SK-N-SH treated with all-trans-retinoic acid at 6 μM for 48 hours (cell line): ENCODE measurements at regions not wholly inside any gene's neighbourhood (a gene's known extent, or its start where the extent isn't known, plus 50 kb on each side); places are given as distances from the start of the nearest gene placed in this dataset.

Experiments used
- ATAC-seq: fragments of 200-7000 bp; cut with Tn5 transposase; 3 replicates; pipeline ENCODE4 v1.9.1; 2020; ENCODE audit warnings: mild to moderate bottlenecking, moderate library complexity
- ARNTL ChIP-seq: fragments of 450-650 bp; formaldehyde crosslinking; IDR thresholded peaks from 2 replicates; pipeline ENCODE4 v1.5.0; 2020; ENCODE audit warnings: low read depth, mild to moderate bottlenecking, moderate library complexity, borderline replicate concordance
- BACH2 ChIP-seq: fragments of 250-450 bp; sonication (Bioruptor Pico); IDR thresholded peaks from 2 replicates; pipeline ENCODE4 v1.9.0; 2021; ENCODE audit warnings: mild to moderate bottlenecking, borderline replicate concordance
- CSDC2 ChIP-seq: fragments of 250-450 bp; sonication (Bioruptor Pico); IDR thresholded peaks from 2 replicates; pipeline ENCODE4 v1.5.0; 2020; ENCODE audit warnings: mild to moderate bottlenecking, moderate library complexity
- CSRNP3 ChIP-seq: fragments of 250-450 bp; sonication (Bioruptor Pico); IDR thresholded peaks from 2 replicates; pipeline ENCODE4 v1.5.1; 2021; ENCODE audit warnings: mild to moderate bottlenecking, moderate library complexity
- ESRRG ChIP-seq: fragments of 250-450 bp; sonication (Bioruptor Pico); IDR thresholded peaks from 2 replicates; pipeline ENCODE4 v1.6.1; 2021; ENCODE audit warnings: mild to moderate bottlenecking
- GLIS3 ChIP-seq: fragments of 250-450 bp; sonication (Bioruptor Pico); IDR thresholded peaks from 2 replicates; pipeline ENCODE4 v1.5.0; 2020; ENCODE audit warnings: mild to moderate bottlenecking, moderate library complexity
- ISL1 ChIP-seq: fragments of 250-450 bp; sonication (Bioruptor Pico); IDR thresholded peaks from 2 replicates; pipeline ENCODE4 v2.1.2; 2022; ENCODE audit warnings: mild to moderate bottlenecking, moderate library complexity
- OSR1 ChIP-seq: fragments of 250-450 bp; sonication (Bioruptor Pico); IDR thresholded peaks from 2 replicates; pipeline ENCODE4 v1.8.0; 2022; ENCODE audit warnings: moderate library complexity, mild to moderate bottlenecking, inconsistent platforms
- PPARA ChIP-seq: fragments of 250-450 bp; sonication (Bioruptor Pico); IDR thresholded peaks from 2 replicates; pipeline ENCODE4 v1.5.0; 2020; ENCODE audit warnings: mild to moderate bottlenecking, borderline replicate concordance
- RARB ChIP-seq: fragments of 250-450 bp; sonication (Bioruptor Pico); IDR thresholded peaks from 2 replicates; pipeline ENCODE4 v1.8.0; 2021; ENCODE audit warnings: mild to moderate bottlenecking, moderate library complexity
- SNAI2 ChIP-seq: fragments of 250-450 bp; sonication (Bioruptor Pico); IDR thresholded peaks from 2 replicates; pipeline ENCODE4 v1.5.0; 2020; ENCODE audit warnings: mild to moderate bottlenecking, moderate library complexity
- TCF4 ChIP-seq: fragments of 250-450 bp; sonication (Bioruptor Pico); IDR thresholded peaks from 2 replicates; pipeline ENCODE4 v1.8.0; 2021; ENCODE audit warnings: mild to moderate bottlenecking, moderate library complexity, borderline replicate concordance
- TOX ChIP-seq: fragments of 250-450 bp; sonication (Bioruptor Pico); IDR thresholded peaks from 2 replicates; pipeline ENCODE4 v1.8.0; 2021; ENCODE audit warnings: mild to moderate bottlenecking, moderate library complexity, borderline replicate concordance
- ZC3H10 ChIP-seq: fragments of 250-450 bp; sonication (Bioruptor Pico); IDR thresholded peaks from 2 replicates; pipeline ENCODE4 v1.5.1; 2021; ENCODE audit warnings: mild to moderate bottlenecking, moderate library complexity
- ZFP3 ChIP-seq: fragments of 250-450 bp; sonication (Bioruptor Pico); IDR thresholded peaks from 2 replicates; pipeline ENCODE4 v1.5.0; 2020; ENCODE audit warnings: mild to moderate bottlenecking, moderate library complexity
- ZFP30 ChIP-seq: fragments of 450-650 bp; formaldehyde crosslinking; IDR thresholded peaks from 2 replicates; pipeline ENCODE4 v1.5.0; 2022; ENCODE audit warnings: mild to moderate bottlenecking, moderate library complexity
- ZNF565 ChIP-seq: fragments of 450-650 bp; formaldehyde crosslinking; conservative IDR thresholded peaks from 2 replicates; pipeline ENCODE4 v1.5.0; 2020; ENCODE audit warnings: low read depth, mild to moderate bottlenecking, moderate library complexity
- ZNF70 ChIP-seq: fragments of 450-650 bp; formaldehyde crosslinking; IDR thresholded peaks from 2 replicates; pipeline ENCODE4 v1.5.0; 2020; ENCODE audit warnings: mild to moderate bottlenecking, moderate library complexity
- ZNF8 ChIP-seq: fragments of 450-650 bp; formaldehyde crosslinking; IDR thresholded peaks from 2 replicates; pipeline ENCODE4 v1.5.0; 2020; ENCODE audit warnings: mild to moderate bottlenecking, moderate library complexity
- TF ChIP-seq, protein P1 (sequence below): fragments of 250-450 bp; sonication (Bioruptor Pico); IDR thresholded peaks from 2 replicates; pipeline ENCODE4 v1.5.1; 2020; ENCODE audit warnings: low read depth, mild to moderate bottlenecking, moderate library complexity
- TF ChIP-seq, protein P2 (sequence below): fragments of 250-450 bp; sonication (Bioruptor Pico); IDR thresholded peaks from 2 replicates; pipeline ENCODE4 v1.8.0; 2020; ENCODE audit warnings: mild to moderate bottlenecking, moderate library complexity, borderline replicate concordance
- TF ChIP-seq, protein P3 (sequence below): fragments of 250-450 bp; sonication (Bioruptor Pico); IDR thresholded peaks from 2 replicates; pipeline ENCODE4 v1.5.0; 2020; ENCODE audit warnings: mild to moderate bottlenecking, moderate library complexity
- TF ChIP-seq, protein P4 (sequence below): fragments of 250-450 bp; sonication (Bioruptor Pico); IDR thresholded peaks from 2 replicates; pipeline ENCODE4 v1.8.0; 2021; ENCODE audit warnings: low read depth, mild to moderate bottlenecking, moderate library complexity, borderline replicate concordance

- TF ChIP-seq ISL1 (CRISPR knock-in tag) (no peak), ARNTL (CRISPR knock-in tag) (no peak), OSR1 (CRISPR knock-in tag) (no peak), TCF4 (CRISPR knock-in tag) (no peak), ZFP30 (CRISPR knock-in tag) (no peak), TOX (CRISPR knock-in tag) (no peak), ZNF8 (CRISPR knock-in tag) (no peak), PPARA (CRISPR knock-in tag) (no peak), CSRNP3 (CRISPR knock-in tag) (no peak)
- TF ChIP-seq, protein P1, sequence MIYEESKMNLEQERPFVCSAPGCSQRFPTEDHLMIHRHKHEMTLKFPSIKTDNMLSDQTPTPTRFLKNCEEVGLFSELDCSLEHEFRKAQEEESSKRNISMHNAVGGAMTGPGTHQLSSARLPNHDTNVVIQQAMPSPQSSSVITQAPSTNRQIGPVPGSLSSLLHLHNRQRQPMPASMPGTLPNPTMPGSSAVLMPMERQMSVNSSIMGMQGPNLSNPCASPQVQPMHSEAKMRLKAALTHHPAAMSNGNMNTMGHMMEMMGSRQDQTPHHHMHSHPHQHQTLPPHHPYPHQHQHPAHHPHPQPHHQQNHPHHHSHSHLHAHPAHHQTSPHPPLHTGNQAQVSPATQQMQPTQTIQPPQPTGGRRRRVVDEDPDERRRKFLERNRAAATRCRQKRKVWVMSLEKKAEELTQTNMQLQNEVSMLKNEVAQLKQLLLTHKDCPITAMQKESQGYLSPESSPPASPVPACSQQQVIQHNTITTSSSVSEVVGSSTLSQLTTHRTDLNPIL (CRISPR knock-in tag) = no peak
- ATAC-seq = peak; percentile 59
Measured at GRCh38 chr1:212557739-212558692, 50.5 kb upstream of the ATF3 start.

GRCh38 chr1:212558693-212559480 lies 49.7 kb upstream of the ATF3 start:
- peak; percentile 87 for ATAC-seq

More at GRCh38 chr1:212558693-212559480, 49.7 kb upstream of the ATF3 start:
- TF ChIP-seq, protein P2, sequence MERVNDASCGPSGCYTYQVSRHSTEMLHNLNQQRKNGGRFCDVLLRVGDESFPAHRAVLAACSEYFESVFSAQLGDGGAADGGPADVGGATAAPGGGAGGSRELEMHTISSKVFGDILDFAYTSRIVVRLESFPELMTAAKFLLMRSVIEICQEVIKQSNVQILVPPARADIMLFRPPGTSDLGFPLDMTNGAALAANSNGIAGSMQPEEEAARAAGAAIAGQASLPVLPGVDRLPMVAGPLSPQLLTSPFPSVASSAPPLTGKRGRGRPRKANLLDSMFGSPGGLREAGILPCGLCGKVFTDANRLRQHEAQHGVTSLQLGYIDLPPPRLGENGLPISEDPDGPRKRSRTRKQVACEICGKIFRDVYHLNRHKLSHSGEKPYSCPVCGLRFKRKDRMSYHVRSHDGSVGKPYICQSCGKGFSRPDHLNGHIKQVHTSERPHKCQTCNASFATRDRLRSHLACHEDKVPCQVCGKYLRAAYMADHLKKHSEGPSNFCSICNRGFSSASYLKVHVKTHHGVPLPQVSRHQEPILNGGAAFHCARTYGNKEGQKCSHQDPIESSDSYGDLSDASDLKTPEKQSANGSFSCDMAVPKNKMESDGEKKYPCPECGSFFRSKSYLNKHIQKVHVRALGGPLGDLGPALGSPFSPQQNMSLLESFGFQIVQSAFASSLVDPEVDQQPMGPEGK = peak; percentile 48; the same call in 1 of the 2 replicates
- TF ChIP-seq ZFP30 (CRISPR knock-in tag) (no peak), ZNF70 (CRISPR knock-in tag) (no peak), RARB (CRISPR knock-in tag) (0 out of 2 replicates have a peak, but pooled peaks have one; percentile 69), PPARA (CRISPR knock-in tag) (no peak), ARNTL (CRISPR knock-in tag) (no peak), GLIS3 (CRISPR knock-in tag) (no peak), ZNF8 (CRISPR knock-in tag) (no peak), ISL1 (CRISPR knock-in tag) (no peak), TOX (CRISPR knock-in tag) (no peak), CSRNP3 (CRISPR knock-in tag) (no peak), SNAI2 (CRISPR knock-in tag) (no peak), OSR1 (CRISPR knock-in tag) (peak; percentile 78; the same call in 1 of the 2 replicates), CSDC2 (CRISPR knock-in tag) (no peak), ZNF565 (CRISPR knock-in tag) (no peak), ZC3H10 (CRISPR knock-in tag) (0 out of 2 replicates have a peak, but pooled peaks have one; percentile 54), BACH2 (CRISPR knock-in tag) (no peak), TCF4 (CRISPR knock-in tag) (no peak), ESRRG (CRISPR knock-in tag) (no peak), ZFP3 (CRISPR knock-in tag) (0 out of 2 replicates have a peak, but pooled peaks have one; percentile 20)
- TF ChIP-seq, protein P3, sequence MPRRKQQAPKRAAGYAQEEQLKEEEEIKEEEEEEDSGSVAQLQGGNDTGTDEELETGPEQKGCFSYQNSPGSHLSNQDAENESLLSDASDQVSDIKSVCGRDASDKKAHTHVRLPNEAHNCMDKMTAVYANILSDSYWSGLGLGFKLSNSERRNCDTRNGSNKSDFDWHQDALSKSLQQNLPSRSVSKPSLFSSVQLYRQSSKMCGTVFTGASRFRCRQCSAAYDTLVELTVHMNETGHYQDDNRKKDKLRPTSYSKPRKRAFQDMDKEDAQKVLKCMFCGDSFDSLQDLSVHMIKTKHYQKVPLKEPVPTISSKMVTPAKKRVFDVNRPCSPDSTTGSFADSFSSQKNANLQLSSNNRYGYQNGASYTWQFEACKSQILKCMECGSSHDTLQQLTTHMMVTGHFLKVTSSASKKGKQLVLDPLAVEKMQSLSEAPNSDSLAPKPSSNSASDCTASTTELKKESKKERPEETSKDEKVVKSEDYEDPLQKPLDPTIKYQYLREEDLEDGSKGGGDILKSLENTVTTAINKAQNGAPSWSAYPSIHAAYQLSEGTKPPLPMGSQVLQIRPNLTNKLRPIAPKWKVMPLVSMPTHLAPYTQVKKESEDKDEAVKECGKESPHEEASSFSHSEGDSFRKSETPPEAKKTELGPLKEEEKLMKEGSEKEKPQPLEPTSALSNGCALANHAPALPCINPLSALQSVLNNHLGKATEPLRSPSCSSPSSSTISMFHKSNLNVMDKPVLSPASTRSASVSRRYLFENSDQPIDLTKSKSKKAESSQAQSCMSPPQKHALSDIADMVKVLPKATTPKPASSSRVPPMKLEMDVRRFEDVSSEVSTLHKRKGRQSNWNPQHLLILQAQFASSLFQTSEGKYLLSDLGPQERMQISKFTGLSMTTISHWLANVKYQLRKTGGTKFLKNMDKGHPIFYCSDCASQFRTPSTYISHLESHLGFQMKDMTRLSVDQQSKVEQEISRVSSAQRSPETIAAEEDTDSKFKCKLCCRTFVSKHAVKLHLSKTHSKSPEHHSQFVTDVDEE (CRISPR knock-in tag) = peak; percentile 54
- TF ChIP-seq, protein P4, sequence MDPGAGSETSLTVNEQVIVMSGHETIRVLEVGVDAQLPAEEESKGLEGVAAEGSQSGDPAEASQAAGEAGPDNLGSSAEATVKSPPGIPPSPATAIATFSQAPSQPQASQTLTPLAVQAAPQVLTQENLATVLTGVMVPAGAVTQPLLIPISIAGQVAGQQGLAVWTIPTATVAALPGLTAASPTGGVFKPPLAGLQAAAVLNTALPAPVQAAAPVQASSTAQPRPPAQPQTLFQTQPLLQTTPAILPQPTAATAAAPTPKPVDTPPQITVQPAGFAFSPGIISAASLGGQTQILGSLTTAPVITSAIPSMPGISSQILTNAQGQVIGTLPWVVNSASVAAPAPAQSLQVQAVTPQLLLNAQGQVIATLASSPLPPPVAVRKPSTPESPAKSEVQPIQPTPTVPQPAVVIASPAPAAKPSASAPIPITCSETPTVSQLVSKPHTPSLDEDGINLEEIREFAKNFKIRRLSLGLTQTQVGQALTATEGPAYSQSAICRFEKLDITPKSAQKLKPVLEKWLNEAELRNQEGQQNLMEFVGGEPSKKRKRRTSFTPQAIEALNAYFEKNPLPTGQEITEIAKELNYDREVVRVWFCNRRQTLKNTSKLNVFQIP (CRISPR knock-in tag) = no peak
- TF ChIP-seq, protein P1 (CRISPR knock-in tag) = no peak
- TF ChIP-seq, all 23 proteins: peak for 6
